ENCODE measurements at regions not wholly inside any gene's neighbourhood (a gene's known extent, or its start where the extent isn't known, plus 50 kb on each side); places are given as distances from the start of the nearest gene placed in this dataset.
"Not testable (repeated sequence)": the region's sequence is repeated elsewhere in the genome, so short reads cannot be mapped to it uniquely, and the experiment has no call there.

GRCh38 chr2:239720361-239721360 lies 304.5 kb downstream of the NDUFA10 start:
- WGBS, 3 donors: 85 to 89% (median 85%) methylated on average over 27 of the region's 27 CpGs
- H3K27ac ChIP-seq (ENCODE audit: low read depth, low read length): no peak overlapping the region

GRCh38 chr2:239719791-239720360 lies 305.3 kb downstream of the NDUFA10 start:
- WGBS, 3 donors: 75 to 96% (median 92%) methylated on average over 9 of the region's 9 CpGs
- H3K27ac ChIP-seq (ENCODE audit: low read depth, low read length): no peak overlapping the region

- WGBS, 3 donors: 78 to 91% (median 89%) methylated on average over 6 of the region's 6 CpGs
Observed at GRCh38 chr2:239718991-239719390, 306.2 kb downstream of the NDUFA10 start.

GRCh38 chr2:239717706-239718105 lies 307.4 kb downstream of the NDUFA10 start:
- H3K27ac ChIP-seq (ENCODE audit: low read depth, low read length): no peak overlapping the region
- 82 to 96% (median 94%) methylated on average over 22 of the region's 22 CpGs for WGBS, 3 donors

More at GRCh38 chr2:239718991-239719390, 306.2 kb downstream of the NDUFA10 start:
- H3K27ac ChIP-seq (ENCODE audit: low read depth, low read length): not testable (repeated sequence)

GRCh38 chr2:239717319-239717675 lies 307.8 kb downstream of the NDUFA10 start:
- no peak overlapping the region for H3K27ac ChIP-seq (ENCODE audit: low read depth, low read length)
- WGBS, 3 donors: 65 to 87% (median 87%) methylated on average over 3 of the region's 3 CpGs

GRCh38 chr2:239716536-239717318 lies 308.4 kb downstream of the NDUFA10 start:
- WGBS, 3 donors: 42 to 62% (median 55%) methylated on average over 16 of the region's 16 CpGs

GRCh38 chr2:239716009-239716408 lies 309.1 kb downstream of the NDUFA10 start:
- H3K27ac ChIP-seq (ENCODE audit: low read depth, low read length): no peak overlapping the region
- WGBS, 3 donors: 84 to 94% (median 94%) methylated on average over 6 of the region's 6 CpGs

More at GRCh38 chr2:239716536-239717318, 308.4 kb downstream of the NDUFA10 start:
- no peak overlapping the region for H3K27ac ChIP-seq (ENCODE audit: low read depth, low read length)

GRCh38 chr2:239715606-239716005 lies 309.5 kb downstream of the NDUFA10 start:
- WGBS, 3 donors: 87 to 95% (median 94%) methylated on average over 15 of the region's 15 CpGs
- no peak overlapping the region for H3K27ac ChIP-seq (ENCODE audit: low read depth, low read length)

GRCh38 chr2:239715202-239715601 lies 309.9 kb downstream of the NDUFA10 start:
- 86 to 90% (median 90%) methylated on average over 9 of the region's 9 CpGs for WGBS, 3 donors
- H3K27ac ChIP-seq (ENCODE audit: low read depth, low read length): no peak overlapping the region

GRCh38 chr2:239714116-239714515 lies 311.0 kb downstream of the NDUFA10 start:
- WGBS, 3 donors: 68 to 87% (median 76%) methylated on average over 6 of the region's 6 CpGs
- no peak overlapping the region for H3K27ac ChIP-seq (ENCODE audit: low read depth, low read length)

- 89 to 91% (median 90%) methylated on average over 3 of the region's 3 CpGs for WGBS, 3 donors
- H3K27ac ChIP-seq (ENCODE audit: low read depth, low read length): no peak overlapping the region
Observed at GRCh38 chr2:239712755-239713154, 311.9 kb upstream of the HDAC4 start.

GRCh38 chr2:239711911-239712570 lies 311.2 kb upstream of the HDAC4 start:
- H3K27ac ChIP-seq (ENCODE audit: low read depth, low read length): no peak overlapping the region
- WGBS, 3 donors: 85 to 95% (median 94%) methylated on average over 8 of the region's 8 CpGs

GRCh38 chr2:239710953-239711861 lies 310.4 kb upstream of the HDAC4 start:
- H3K27ac ChIP-seq (ENCODE audit: low read depth, low read length): no peak overlapping the region
- 56 to 66% (median 63%) methylated on average over 7 of the region's 7 CpGs for WGBS, 3 donors

GRCh38 chr2:239706367-239706766 lies 305.5 kb upstream of the HDAC4 start:
- 32 to 39% (median 37%) methylated on average over 8 of the region's 8 CpGs for WGBS, 3 donors
- H3K27ac ChIP-seq (ENCODE audit: low read depth, low read length): no peak overlapping the region

GRCh38 chr2:239704737-239705136 lies 303.9 kb upstream of the HDAC4 start:
- H3K27ac ChIP-seq (ENCODE audit: low read depth, low read length): no peak overlapping the region
- 83 to 92% (median 88%) methylated on average over 6 of the region's 6 CpGs for WGBS, 3 donors

GRCh38 chr2:239703834-239704233 lies 303.0 kb upstream of the HDAC4 start:
- no peak overlapping the region for H3K27ac ChIP-seq (ENCODE audit: low read depth, low read length)
- WGBS, 3 donors: 64 to 99% (median 92%) methylated on average over 3 of the region's 3 CpGs

GRCh38 chr2:239700686-239701345 lies 300.0 kb upstream of the HDAC4 start:
- WGBS, 3 donors: 80 to 90% (median 86%) methylated on average over 10 of the region's 10 CpGs
- H3K27ac ChIP-seq (ENCODE audit: low read depth, low read length): no peak overlapping the region
